ENCODE measurements at regions not wholly inside any gene's neighbourhood (a gene's known extent, or its start where the extent isn't known, plus 50 kb on each side); places are given as distances from the start of the nearest gene placed in this dataset.
A peak's percentile ranks its signal among the peaks of the same experiment; 100 is the strongest.

- no peak for TF ChIP-seq ZFP3 (tag by site-specific recombination; IDR thresholded peaks at IDR 0.05; ENCODE audit: low read depth)
Measured at GRCh38 chr20:19945732-19946670, 71.2 kb upstream of the NAA20 start (continued).

- ChIA-PET POLR2A (interaction anchor here (1.1 kb wide), 1 partner anchor 29 kb away, joined by 4 read pairs; no protein-coding TSS in a partner anchor), CTCF (interaction anchor here (0.7 to 0.8 kb wide), 2 partner anchors 17 to 33 kb away, joined by 3 read pairs; no protein-coding TSS in a partner anchor)
- no peaks in the 10 kb centered on the region for H3K4me1 ChIP-seq (ENCODE audit: control insufficient read depth, insufficient read depth, low read length)
- H3K4me3 ChIP-seq (ENCODE audit: low read depth, low read length) = no peak overlapping the region
- no peak overlapping the region for H3K27ac ChIP-seq (ENCODE audit: extremely low read depth, low read depth, low read length)
- H3K9me3 ChIP-seq (ENCODE audit: control insufficient read depth, insufficient read depth, low read depth, low read length) = no peaks in the 10 kb centered on the region
- no peak for TF ChIP-seq ZNF660 (tag by site-specific recombination; IDR thresholded peaks at IDR 0.05)
- TF ChIP-seq KLF7 (tag by site-specific recombination; IDR thresholded peaks at IDR 0.05; ENCODE audit: borderline replicate concordance) = no peak
- TF ChIP-seq KLF9 (tag by site-specific recombination; IDR thresholded peaks at IDR 0.05; ENCODE audit: low read depth) = no peak
- TF ChIP-seq SP2 (tag by site-specific recombination; IDR thresholded peaks at IDR 0.05) = no peak
- TF ChIP-seq ZNF571 (tag by site-specific recombination; IDR thresholded peaks at IDR 0.05) = no peak
- TF ChIP-seq ZNF350 (tag by site-specific recombination; IDR thresholded peaks at IDR 0.05) = no peak
- TF ChIP-seq ZNF394 (tag by site-specific recombination; IDR thresholded peaks at IDR 0.05; ENCODE audit: borderline replicate concordance) = no peak
- no peak for TF ChIP-seq ZBTB44 (tag by site-specific recombination; IDR thresholded peaks at IDR 0.05)
- no peak for TF ChIP-seq ZNF747 (tag by site-specific recombination; IDR thresholded peaks at IDR 0.05)
- no peak for TF ChIP-seq ZNF621 (tag by site-specific recombination; IDR thresholded peaks at IDR 0.05)
- no peak for TF ChIP-seq ELK4 (IDR thresholded peaks at IDR 0.05; ENCODE audit: borderline replicate concordance, low read depth, low read length)
- no peak for TF ChIP-seq ZNF10 (tag by site-specific recombination; IDR thresholded peaks at IDR 0.05)
- no peak for TF ChIP-seq ZNF202 (tag by site-specific recombination; IDR thresholded peaks at IDR 0.05; ENCODE audit: borderline replicate concordance)
- no peak for TF ChIP-seq ZNF239 (tag by site-specific recombination; IDR thresholded peaks at IDR 0.05)
- TF ChIP-seq ZBTB17 (tag by site-specific recombination; IDR thresholded peaks at IDR 0.05) = no peak
- no peak for TF ChIP-seq ZNF391 (tag by site-specific recombination; IDR thresholded peaks at IDR 0.05; ENCODE audit: borderline replicate concordance, low read depth)
- H3K36me3 ChIP-seq (ENCODE audit: control insufficient read depth in 2 of 2, insufficient read depth in 1 of 2, low read length in 2 of 2) = no peaks in the 10 kb centered on the region
Measured at GRCh38 chr20:19947611-19948264, 69.4 kb upstream of the NAA20 start.

- TF ChIP-seq ZNF529 (tag by site-specific recombination; IDR thresholded peaks at IDR 0.05; ENCODE audit: insufficient replicate concordance) (no peak), PRDM10 (tag by site-specific recombination; IDR thresholded peaks at IDR 0.05) (peak; percentile 76), KLF7 (tag by site-specific recombination; IDR thresholded peaks at IDR 0.05; ENCODE audit: borderline replicate concordance) (no peak), ZNF777 (tag by site-specific recombination; IDR thresholded peaks at IDR 0.05; ENCODE audit: borderline replicate concordance) (no peak), ZNF350 (tag by site-specific recombination; IDR thresholded peaks at IDR 0.05) (no peak), ZNF560 (tag by site-specific recombination; IDR thresholded peaks at IDR 0.05; ENCODE audit: borderline replicate concordance) (no peak)
Measured at GRCh38 chr20:19949195-19949867, 67.8 kb upstream of the NAA20 start.

More at GRCh38 chr20:19949195-19949867, 67.8 kb upstream of the NAA20 start:
- H3K36me3 ChIP-seq (ENCODE audit: control insufficient read depth in 2 of 2, insufficient read depth in 1 of 2, low read length in 2 of 2) = no peaks in the 10 kb centered on the region
- ChIA-PET CTCF (interaction anchor here (0.7 kb wide), 1 partner anchor 15 kb away, joined by 3 read pairs; no protein-coding TSS in a partner anchor), POLR2A (no interaction called here)
- no peaks in the 10 kb centered on the region for H3K9me3 ChIP-seq (ENCODE audit: control insufficient read depth, insufficient read depth, low read depth, low read length)
- H3K4me1 ChIP-seq (ENCODE audit: control insufficient read depth, insufficient read depth, low read length) = no peaks in the 10 kb centered on the region
- H3K27ac ChIP-seq (ENCODE audit: extremely low read depth, low read depth, low read length) = no peak overlapping the region
- no peak overlapping the region for H3K4me3 ChIP-seq (ENCODE audit: low read depth, low read length)

All from HEK293 (cell line).